Adrenal gland (tissue), 5 donors: ENCODE measurements at regions not wholly inside any gene's neighbourhood (a gene's known extent, or its start where the extent isn't known, plus 50 kb on each side); places are given as distances from the start of the nearest gene placed in this dataset.

ENCODE experiments used
- CTCF ChIP-seq, 6 experiments: fragments of 450-650 bp in 4 of 6; fragments of 200-600 bp in 2 of 6; sonication (generic) in 1 of 6; IDR thresholded peaks; 1 replicate in 5 of 6; 2 replicates in 1 of 6; pipeline versions ENCODE4 v1.5.1 to v1.8.0; 2016 to 2021; ENCODE audit warnings: antibody characterized with exemption in 6 of 6, mild to moderate bottlenecking in 2 of 6, moderate library complexity in 1 of 6
- POLR2A ChIP-seq, 2 donors: fragments of 450-650 bp; IDR thresholded peaks; one replicate each; pipeline ENCODE4 v1.6.1; 2017; ENCODE audit warnings: antibody characterized with exemption in 2 of 2, mild to moderate bottlenecking in 2 of 2, moderate library complexity in 1 of 2
- donor health status: DM: no; HTN: no; CAD: no.

- TF ChIP-seq CTCF (IDR thresholded peaks at IDR 0.05) (no peak), POLR2A (IDR thresholded peaks at IDR 0.05) (no peak)
Observed at GRCh38 chr12:65565601-65566560, 258.4 kb upstream of the HMGA2 start.
